H9 (cell line): ENCODE measurements at regions not wholly inside any gene's neighbourhood (a gene's known extent, or its start where the extent isn't known, plus 50 kb on each side); places are given as distances from the start of the nearest gene placed in this dataset.

ENCODE experiments used
- DNase-seq: peaks from one replicate; pipeline ENCODE4 v3.0.0-alpha.2; 2017
- H2AFZ ChIP-seq: one replicate; pipeline ENCODE4 v1.6.1; 2013; ENCODE audit warnings: mild to moderate bottlenecking, low read length, control low read depth, moderate library complexity
- H2AK5ac ChIP-seq: 2 replicates; pipeline ENCODE4 v1.6.1; 2013; ENCODE audit warnings: low read length, control low read depth, mixed read lengths; ENCODE audit not compliant: insufficient read length
- H2BK120ac ChIP-seq: one replicate; pipeline ENCODE4 v1.6.1; 2013; ENCODE audit warnings: low read depth, mild to moderate bottlenecking, low read length, control low read depth, inconsistent platforms; ENCODE audit not compliant: poor library complexity, severe bottlenecking
- H2BK12ac ChIP-seq: 2 replicates; pipeline ENCODE4 v1.6.1; 2013; ENCODE audit warnings: low read length, control low read depth, mixed read lengths, low read depth; ENCODE audit not compliant: insufficient read length
- H2BK15ac ChIP-seq: 2 replicates; pipeline ENCODE4 v1.6.1; 2013; ENCODE audit warnings: low read depth, low read length, control low read depth
- H2BK20ac ChIP-seq: one replicate; pipeline ENCODE4 v1.6.1; 2013; ENCODE audit warnings: low read depth, mild to moderate bottlenecking, low read length, control low read depth, inconsistent platforms; ENCODE audit not compliant: poor library complexity, severe bottlenecking
- H2BK5ac ChIP-seq: 2 replicates; pipeline ENCODE4 v1.6.1; 2013; ENCODE audit warnings: low read length, control low read depth, mixed read lengths; ENCODE audit not compliant: insufficient read length
- H3K14ac ChIP-seq: 2 replicates; pipeline ENCODE4 v1.6.1; 2013; ENCODE audit warnings: low read length, control low read depth; ENCODE audit not compliant: insufficient read depth
- H3K18ac ChIP-seq: 2 replicates; pipeline ENCODE4 v1.6.1; 2013; ENCODE audit warnings: low read depth, mild to moderate bottlenecking, mixed read lengths, low read length, control low read depth; ENCODE audit not compliant: insufficient read length
- H3K23ac ChIP-seq: 2 replicates; pipeline ENCODE4 v1.6.1; 2013; ENCODE audit warnings: low read length, control low read depth, mixed read lengths, low read depth; ENCODE audit not compliant: insufficient read length
- H3K23me2 ChIP-seq: 2 replicates; pipeline ENCODE4 v1.6.1; 2013; ENCODE audit warnings: low read depth, mild to moderate bottlenecking, mixed read lengths, low read length, control low read depth; ENCODE audit not compliant: insufficient read length, poor library complexity, severe bottlenecking
- H3K27ac ChIP-seq: 2 replicates; pipeline ENCODE4 v1.5.1; 2013; ENCODE audit warnings: low read length, control low read depth, mixed read lengths, low read depth; ENCODE audit not compliant: insufficient read length
- H3K27me3 ChIP-seq: 2 replicates; pipeline ENCODE4 v1.6.1; 2013; ENCODE audit warnings: low read length, control low read depth, inconsistent platforms; ENCODE audit not compliant: insufficient read depth
- H3K4ac ChIP-seq: 2 replicates; pipeline ENCODE4 v1.6.1; 2013; ENCODE audit warnings: low read depth, mild to moderate bottlenecking, control low read depth, inconsistent platforms, low read length, moderate library complexity
- H3K4me1 ChIP-seq: 2 replicates; pipeline ENCODE4 v1.6.1; 2013; ENCODE audit warnings: low read length, control low read depth, inconsistent platforms; ENCODE audit not compliant: insufficient read depth
- H3K4me2 ChIP-seq: 2 replicates; pipeline ENCODE4 v1.6.1; 2013; ENCODE audit warnings: low read length, control low read depth, mixed read lengths; ENCODE audit not compliant: insufficient read length, insufficient read depth
- H3K56ac ChIP-seq: 2 replicates; pipeline ENCODE4 v1.6.1; 2013; ENCODE audit warnings: low read depth, mild to moderate bottlenecking, mixed read lengths, low read length, control low read depth; ENCODE audit not compliant: insufficient read length
- H3K79me1 ChIP-seq: 2 replicates; pipeline ENCODE4 v1.6.1; 2013; ENCODE audit warnings: low read depth, mild to moderate bottlenecking, moderate library complexity, low read length, control low read depth, inconsistent platforms; ENCODE audit not compliant: insufficient read depth, poor library complexity, severe bottlenecking
- H3K79me2 ChIP-seq: 2 replicates; pipeline ENCODE4 v1.6.1; 2013; ENCODE audit warnings: low read length, control low read depth, inconsistent platforms; ENCODE audit not compliant: insufficient read depth
- H3K9ac ChIP-seq: 2 replicates; pipeline ENCODE4 v1.6.1; 2013; ENCODE audit warnings: low read length, control low read depth, mixed read lengths; ENCODE audit not compliant: insufficient read length; ENCODE audit errors: extremely low read depth
- H3K9me3 ChIP-seq: one replicate; pipeline ENCODE4 v1.6.1; 2013; ENCODE audit warnings: low read depth, low read length, inconsistent platforms; ENCODE audit not compliant: control insufficient read depth
- H3T11ph ChIP-seq: one replicate; pipeline ENCODE4 v1.6.1; 2013; ENCODE audit warnings: mild to moderate bottlenecking, low read length, control low read depth, inconsistent platforms
- H4K20me1 ChIP-seq: one replicate; pipeline ENCODE4 v1.6.1; 2013; ENCODE audit not compliant: control insufficient read depth, insufficient read length, insufficient read depth
- H4K5ac ChIP-seq: 2 replicates; pipeline ENCODE4 v1.6.1; 2013; ENCODE audit warnings: low read depth, mild to moderate bottlenecking, mixed read lengths, low read length, control low read depth; ENCODE audit not compliant: insufficient read length
- H4K8ac ChIP-seq: replicated peaks from 2 replicates; pipeline ENCODE4 v1.6.1; 2013; ENCODE audit warnings: low read length, control low read depth, mixed read lengths, low read depth; ENCODE audit not compliant: insufficient read length
- H4K91ac ChIP-seq: 2 replicates; pipeline ENCODE4 v1.6.1; 2013; ENCODE audit warnings: low read depth, mild to moderate bottlenecking, moderate library complexity, mixed read lengths, low read length, control low read depth; ENCODE audit not compliant: insufficient read length
- H3K27ac Mint-ChIP-seq, 3 experiments: 2 replicates in 2 of 3; 3 replicates in 1 of 3; pipeline ENCODE4 v1.8.0; 2020 to 2021; ENCODE audit warnings: mixed read lengths in 3 of 3, mild to moderate bottlenecking in 1 of 3, moderate library complexity in 1 of 3
- H3K27me3 Mint-ChIP-seq: 2 replicates; pipeline ENCODE4 v1.8.0; 2021; ENCODE audit warnings: low read depth, mild to moderate bottlenecking, moderate library complexity, mixed read lengths
- H3K36me3 Mint-ChIP-seq, 3 experiments: 2 replicates in 2 of 3; 3 replicates in 1 of 3; pipeline ENCODE4 v1.8.0; 2020 to 2021; ENCODE audit warnings: low read depth in 3 of 3, mixed read lengths in 3 of 3; ENCODE audit not compliant: insufficient read depth in 1 of 3
- H3K4me1 Mint-ChIP-seq, 2 experiments: 2 replicates each; pipeline ENCODE4 v1.8.0; 2020; ENCODE audit warnings: mixed read lengths in 2 of 2
- H3K4me3 Mint-ChIP-seq, 2 experiments: 2 replicates in 1 of 2; 3 replicates in 1 of 2; pipeline ENCODE4 v1.8.0; 2020 to 2021; ENCODE audit warnings: mild to moderate bottlenecking in 2 of 2, mixed read lengths in 2 of 2, moderate library complexity in 1 of 2
- H3K9me3 Mint-ChIP-seq, 2 experiments: 2 replicates in 1 of 2; 3 replicates in 1 of 2; pipeline ENCODE4 v1.8.0; 2020; ENCODE audit warnings: mild to moderate bottlenecking in 2 of 2, mixed read lengths in 2 of 2, moderate library complexity in 1 of 2
- CTCF ChIP-seq: fragments of 200-600 bp; sonication (generic); conservative IDR thresholded peaks from 3 replicates; pipeline ENCODE4 v1.8.0; 2021; ENCODE audit warnings: antibody characterized with exemption, mild to moderate bottlenecking

- Histone ChIP-seq H2AFZ (no peak overlapping the region), H2BK120ac (no peak overlapping the region), H3K4me1 (no peaks in the 10 kb centered on the region), H2BK20ac (no peak overlapping the region), H3K56ac (no peak overlapping the region), H4K8ac (no peak overlapping the region), H3K27me3 (no peaks in the 10 kb centered on the region), H3K14ac (no peak overlapping the region), H4K5ac (no peak overlapping the region), H3K79me1 (no peaks in the 10 kb centered on the region), H2BK5ac (no peak overlapping the region), H3K18ac (no peak overlapping the region), H2AK5ac (no peak overlapping the region), H2BK12ac (no peak overlapping the region), H3K79me2 (no peaks in the 10 kb centered on the region), H3K4me2 (no peak overlapping the region), H3K9ac (no peak overlapping the region), H3K23ac (no peak overlapping the region), H3K27ac (no peak overlapping the region), H3T11ph (no peak overlapping the region), H2BK15ac (no peak overlapping the region), H3K9me3 (no peaks in the 10 kb centered on the region), H4K91ac (no peak overlapping the region), H3K4ac (no peak overlapping the region), H4K20me1 (no peaks in the 10 kb centered on the region), H3K23me2 (no peaks in the 10 kb centered on the region)
- no peak for DNase-seq
- Mint-ChIP-seq H3K27ac (no peak overlapping the region), H3K4me1 (no peaks in the 10 kb centered on the region), H3K9me3 (peaks cover 0 to 7% of the 10 kb centered on the region in 2 experiments; a peak in 3 of 5 replicates), H3K4me3 (no peak overlapping the region), H3K27me3 (no peaks in the 10 kb centered on the region), H3K36me3 (no peaks in the 10 kb centered on the region; a peak in 1 of 7 replicates)
- TF ChIP-seq CTCF, result no peak
Observed at GRCh38 chr4:29559286-29559685, 1160.9 kb upstream of the PCDH7 start.
